GM21381 (cell line): ENCODE measurements at regions not wholly inside any gene's neighbourhood (a gene's known extent, or its start where the extent isn't known, plus 50 kb on each side); places are given as distances from the start of the nearest gene placed in this dataset.

Experiments
- ATAC-seq: cut with Tn5 transposase; IDR thresholded peaks from one replicate; pipeline ENCODE4 v1.9.1; 2021; ENCODE audit warnings: mild to moderate bottlenecking, moderate library complexity; ENCODE audit not compliant: unreplicated experiment

GRCh38 chr2:64312622-64313397 is 141.2 kb upstream of the LGALSL start:
- no peak for ATAC-seq

- ATAC-seq = no peak
These were observed 140.6 kb upstream of the LGALSL start for GRCh38 chr2:64313398-64313723.

GRCh38 chr2:64315291-64315960 is 138.5 kb upstream of the LGALSL start:
- ATAC-seq = no peak

GRCh38 chr2:64317707-64318475 is 136.1 kb upstream of the LGALSL start:
- no peak for ATAC-seq

- no peak for ATAC-seq
These were observed 135.6 kb upstream of the LGALSL start for GRCh38 chr2:64318476-64318748.

GRCh38 chr2:64319896-64320295 is 134.1 kb upstream of the LGALSL start:
- no peak for ATAC-seq

GRCh38 chr2:64322433-64322832 is 131.5 kb upstream of the LGALSL start:
- ATAC-seq = no peak

GRCh38 chr2:64323197-64323596 is 130.8 kb upstream of the LGALSL start:
- no peak for ATAC-seq

- ATAC-seq = no peak
These were observed 129.1 kb upstream of the LGALSL start for GRCh38 chr2:64324746-64325410.

GRCh38 chr2:64325477-64325851 is 128.5 kb upstream of the LGALSL start:
- ATAC-seq = peak; percentile 7

- ATAC-seq = peak; percentile 86
These were observed 127.9 kb upstream of the LGALSL start for GRCh38 chr2:64325852-64326577.

GRCh38 chr2:64326578-64327050 is 127.3 kb upstream of the LGALSL start:
- no peak for ATAC-seq

- no peak for ATAC-seq
These were observed 126.8 kb upstream of the LGALSL start for GRCh38 chr2:64327129-64327509.

GRCh38 chr2:64327510-64328414 is 126.2 kb upstream of the LGALSL start:
- no peak for ATAC-seq

- no peak for ATAC-seq
These were observed 125.6 kb upstream of the LGALSL start for GRCh38 chr2:64328415-64328722.

GRCh38 chr2:64328756-64329155 is 125.2 kb upstream of the LGALSL start:
- ATAC-seq = no peak

GRCh38 chr2:64329848-64330247 is 124.1 kb upstream of the LGALSL start:
- ATAC-seq = no peak

- ATAC-seq = no peak
These were observed 123.5 kb upstream of the LGALSL start for GRCh38 chr2:64330281-64331113.

- ATAC-seq = no peak
These were observed 122.8 kb upstream of the LGALSL start for GRCh38 chr2:64331114-64331645.
